ENCODE measurements at regions not wholly inside any gene's neighbourhood (a gene's known extent, or its start where the extent isn't known, plus 50 kb on each side); places are given as distances from the start of the nearest gene placed in this dataset.
"Not testable (repeated sequence)": the region's sequence is repeated elsewhere in the genome, so short reads cannot be mapped to it uniquely, and the experiment has no call there.

- in situ Hi-C loops (cut with MboI; ENCODE audit: low pct_ligation_motif_present in 1 of 4, low pct_unique_long_range_greater_than_20kb in 1 of 4, low sequenced_read_pairs in 3 of 4) = no loop called here
- H3K27me3 ChIP-seq = no peaks in the 10 kb centered on the region
- H3K9me3 ChIP-seq = no peaks in the 10 kb centered on the region
- intact Hi-C loops (cut with DNase I; ENCODE audit: low total_unique reads) = no loop called here
- 78 to 83% methylated on average over 4 of the region's 4 CpGs for WGBS, 2 donors (ENCODE audit: low coverage in 1 of 2)
- no peak for DNase-seq
- no peaks in the 10 kb centered on the region for H3K36me3 ChIP-seq
- H3K4me3 ChIP-seq = no peak overlapping the region
- TF ChIP-seq, protein P1, sequence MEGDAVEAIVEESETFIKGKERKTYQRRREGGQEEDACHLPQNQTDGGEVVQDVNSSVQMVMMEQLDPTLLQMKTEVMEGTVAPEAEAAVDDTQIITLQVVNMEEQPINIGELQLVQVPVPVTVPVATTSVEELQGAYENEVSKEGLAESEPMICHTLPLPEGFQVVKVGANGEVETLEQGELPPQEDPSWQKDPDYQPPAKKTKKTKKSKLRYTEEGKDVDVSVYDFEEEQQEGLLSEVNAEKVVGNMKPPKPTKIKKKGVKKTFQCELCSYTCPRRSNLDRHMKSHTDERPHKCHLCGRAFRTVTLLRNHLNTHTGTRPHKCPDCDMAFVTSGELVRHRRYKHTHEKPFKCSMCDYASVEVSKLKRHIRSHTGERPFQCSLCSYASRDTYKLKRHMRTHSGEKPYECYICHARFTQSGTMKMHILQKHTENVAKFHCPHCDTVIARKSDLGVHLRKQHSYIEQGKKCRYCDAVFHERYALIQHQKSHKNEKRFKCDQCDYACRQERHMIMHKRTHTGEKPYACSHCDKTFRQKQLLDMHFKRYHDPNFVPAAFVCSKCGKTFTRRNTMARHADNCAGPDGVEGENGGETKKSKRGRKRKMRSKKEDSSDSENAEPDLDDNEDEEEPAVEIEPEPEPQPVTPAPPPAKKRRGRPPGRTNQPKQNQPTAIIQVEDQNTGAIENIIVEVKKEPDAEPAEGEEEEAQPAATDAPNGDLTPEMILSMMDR (IDR thresholded peaks at IDR 0.05) = no peak
- no peak for TF ChIP-seq EP300 (IDR thresholded peaks at IDR 0.05; ENCODE audit: low read depth)
- no peak for TF ChIP-seq POLR2AphosphoS5 (IDR thresholded peaks at IDR 0.05)
- TF ChIP-seq POLR2A (IDR thresholded peaks at IDR 0.05) = no peak
- no peak overlapping the region for H3K27ac ChIP-seq
- H3K4me1 ChIP-seq = no peaks in the 10 kb centered on the region
These were observed 76.3 kb upstream of the C7orf33 start for GRCh38 chr7:148514236-148514635.

GRCh38 chr7:148515237-148515636, 75.3 kb upstream of the C7orf33 start:
- intact Hi-C loops (cut with DNase I; ENCODE audit: low total_unique reads) = no loop called here
- TF ChIP-seq POLR2A (IDR thresholded peaks at IDR 0.05) (no peak), POLR2AphosphoS5 (IDR thresholded peaks at IDR 0.05) (no peak), EP300 (IDR thresholded peaks at IDR 0.05; ENCODE audit: low read depth) (no peak)
- TF ChIP-seq, protein P1 (IDR thresholded peaks at IDR 0.05) = no peak
- H3K27me3 ChIP-seq = no peaks in the 10 kb centered on the region
- H3K36me3 ChIP-seq = no peaks in the 10 kb centered on the region
- H3K4me3 ChIP-seq = no peak overlapping the region
- DNase-seq = no peak
- WGBS, 2 donors (ENCODE audit: low coverage in 1 of 2) = 86 to 94% methylated on average over 3 of the region's 3 CpGs
- in situ Hi-C loops (cut with MboI; ENCODE audit: low pct_ligation_motif_present in 1 of 4, low pct_unique_long_range_greater_than_20kb in 1 of 4, low sequenced_read_pairs in 3 of 4) = no loop called here
- H3K4me1 ChIP-seq = no peaks in the 10 kb centered on the region
- H3K9me3 ChIP-seq = no peaks in the 10 kb centered on the region
- H3K27ac ChIP-seq = no peak overlapping the region

DNA sequence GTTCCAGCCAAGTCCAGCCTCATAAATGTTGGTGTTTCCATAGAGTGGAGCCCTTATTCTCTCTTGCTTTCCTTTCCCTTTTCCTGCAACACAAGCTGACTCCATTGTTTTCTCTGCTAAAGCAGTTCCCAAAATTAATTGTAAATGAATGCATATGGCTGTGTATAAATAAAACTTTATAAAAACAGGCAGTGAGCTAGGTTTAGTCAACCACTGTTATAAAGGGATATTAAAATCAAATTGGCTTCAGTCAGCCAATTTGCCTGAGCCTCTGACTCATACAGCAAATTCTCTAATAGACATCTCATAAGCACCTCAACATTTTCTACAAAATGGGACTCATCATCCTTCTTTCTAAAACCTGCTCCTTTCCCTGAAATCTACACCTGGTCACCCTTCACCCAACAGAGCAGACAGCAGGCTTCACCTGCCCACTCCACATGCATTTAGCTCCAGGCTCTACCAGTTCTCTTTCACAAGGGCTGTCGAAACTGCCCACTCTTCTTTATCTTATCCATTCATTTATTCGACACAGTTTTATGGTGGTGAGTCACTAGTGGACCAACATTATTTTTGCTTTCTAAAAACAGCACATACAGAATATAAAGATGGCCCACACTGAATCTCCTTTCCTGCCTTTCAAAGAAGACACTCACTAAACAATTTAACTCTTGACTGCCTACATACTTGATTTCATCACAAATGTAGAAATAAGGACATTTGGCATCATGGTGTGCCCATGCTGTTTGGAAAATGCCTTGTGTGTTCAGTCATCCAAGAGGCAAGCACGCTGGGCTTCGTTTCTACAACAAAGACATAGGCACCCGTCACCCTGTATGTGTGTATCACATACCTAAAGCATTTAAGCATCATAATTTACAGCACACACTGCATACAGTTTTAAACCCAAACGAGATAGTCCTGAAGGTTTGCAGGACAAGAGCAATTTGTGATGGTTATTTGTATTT, 74.6 kb upstream of the C7orf33 start:
- no peaks in the 10 kb centered on the region for H3K9me3 ChIP-seq
- H3K4me1 ChIP-seq = no peaks in the 10 kb centered on the region
- intact Hi-C loops (cut with DNase I; ENCODE audit: low total_unique reads) = no loop called here
- H3K4me3 ChIP-seq = no peak overlapping the region
- WGBS, 2 donors (ENCODE audit: low coverage in 1 of 2) = 63 to 66% methylated on average over 6 of the region's 6 CpGs
- no peak for TF ChIP-seq POLR2AphosphoS5 (IDR thresholded peaks at IDR 0.05)
- no peak for TF ChIP-seq EP300 (IDR thresholded peaks at IDR 0.05; ENCODE audit: low read depth)
- TF ChIP-seq POLR2A (IDR thresholded peaks at IDR 0.05) = no peak
- TF ChIP-seq, protein P1 (IDR thresholded peaks at IDR 0.05) = no peak
- in situ Hi-C loops (cut with MboI; ENCODE audit: low pct_ligation_motif_present in 1 of 4, low pct_unique_long_range_greater_than_20kb in 1 of 4, low sequenced_read_pairs in 3 of 4) = no loop called here
- H3K36me3 ChIP-seq = no peaks in the 10 kb centered on the region
- no peaks in the 10 kb centered on the region for H3K27me3 ChIP-seq
- no peak for DNase-seq
- H3K27ac ChIP-seq = no peak overlapping the region

GRCh38 chr7:148519386-148519785, 71.2 kb upstream of the C7orf33 start:
- intact Hi-C loops (cut with DNase I; ENCODE audit: low total_unique reads) = not testable (repeated sequence)

More at GRCh38 chr7:148519386-148519785, 71.2 kb upstream of the C7orf33 start:
- H3K9me3 ChIP-seq; H3K36me3 ChIP-seq; H3K27me3 ChIP-seq; DNase-seq; H3K4me3 ChIP-seq; H3K27ac ChIP-seq; H3K4me1 ChIP-seq; in situ Hi-C loops (cut with MboI; ENCODE audit: low pct_ligation_motif_present in 1 of 4, low pct_unique_long_range_greater_than_20kb in 1 of 4, low sequenced_read_pairs in 3 of 4): not testable (repeated sequence)
- 59 to 86% methylated on average over 1 to 4 of the region's 4 CpGs for WGBS, 2 donors (ENCODE audit: low coverage in 1 of 2)

Data from transverse colon (tissue), 4 donors.